Prostate gland (tissue), 2 donors: ENCODE measurements at regions not wholly inside any gene's neighbourhood (a gene's known extent, or its start where the extent isn't known, plus 50 kb on each side); places are given as distances from the start of the nearest gene placed in this dataset.

ENCODE experiments used
- POLR2AphosphoS5 ChIP-seq: sonication (generic); formaldehyde crosslinking; IDR thresholded peaks from one replicate; pipeline ENCODE4 v1.6.1; 2017; ENCODE audit warnings: antibody characterized with exemption
- TF ChIP-seq, protein P1 (sequence below), 4 experiments: fragments of 200-600 bp in 2 of 4; fragments of 450-650 bp in 2 of 4; sonication (generic) in 2 of 4; IDR thresholded peaks; 1 replicate in 3 of 4; 2 replicates in 1 of 4; pipeline ENCODE4 v1.5.1; 2016 to 2019; ENCODE audit warnings: antibody characterized with exemption in 4 of 4, mild to moderate bottlenecking in 2 of 4, moderate library complexity in 2 of 4

GRCh38 chrX:1099146-1099770 lies 113.2 kb downstream of the CRLF2 start:
- TF ChIP-seq POLR2AphosphoS5 = no peak
- TF ChIP-seq, protein P1, sequence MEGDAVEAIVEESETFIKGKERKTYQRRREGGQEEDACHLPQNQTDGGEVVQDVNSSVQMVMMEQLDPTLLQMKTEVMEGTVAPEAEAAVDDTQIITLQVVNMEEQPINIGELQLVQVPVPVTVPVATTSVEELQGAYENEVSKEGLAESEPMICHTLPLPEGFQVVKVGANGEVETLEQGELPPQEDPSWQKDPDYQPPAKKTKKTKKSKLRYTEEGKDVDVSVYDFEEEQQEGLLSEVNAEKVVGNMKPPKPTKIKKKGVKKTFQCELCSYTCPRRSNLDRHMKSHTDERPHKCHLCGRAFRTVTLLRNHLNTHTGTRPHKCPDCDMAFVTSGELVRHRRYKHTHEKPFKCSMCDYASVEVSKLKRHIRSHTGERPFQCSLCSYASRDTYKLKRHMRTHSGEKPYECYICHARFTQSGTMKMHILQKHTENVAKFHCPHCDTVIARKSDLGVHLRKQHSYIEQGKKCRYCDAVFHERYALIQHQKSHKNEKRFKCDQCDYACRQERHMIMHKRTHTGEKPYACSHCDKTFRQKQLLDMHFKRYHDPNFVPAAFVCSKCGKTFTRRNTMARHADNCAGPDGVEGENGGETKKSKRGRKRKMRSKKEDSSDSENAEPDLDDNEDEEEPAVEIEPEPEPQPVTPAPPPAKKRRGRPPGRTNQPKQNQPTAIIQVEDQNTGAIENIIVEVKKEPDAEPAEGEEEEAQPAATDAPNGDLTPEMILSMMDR (IDR thresholded peaks at IDR 0.05) = no peak
